CD8-positive, alpha-beta memory T cell (primary cell): ENCODE measurements at regions not wholly inside any gene's neighbourhood (a gene's known extent, or its start where the extent isn't known, plus 50 kb on each side); places are given as distances from the start of the nearest gene placed in this dataset.

Experiments used
- CTCF ChIA-PET: fragments of 350-600 bp; sonication (Branson Sonifier 250); formaldehyde crosslinking; loops from one replicate; lab custom pipeline; 2021; ENCODE audit warnings: antibody characterized with exemption; lab: Charles Lee
- POLR2A ChIA-PET: fragments of 350-600 bp; sonication (Branson Sonifier 250); formaldehyde crosslinking; loops from one replicate; lab custom pipeline; 2021; ENCODE audit warnings: antibody characterized with exemption; lab: Charles Lee
- DNase-seq, 5 donors: peaks; one replicate each; pipeline versions ENCODE4 v3.0.0 to v3.0.0-alpha.2; 2020 to 2022; ENCODE audit warnings: mixed read lengths in 1 of 5
- H3K27ac ChIP-seq: one replicate; pipeline ENCODE4 v1.7.0; 2013; ENCODE audit warnings: low read depth, mild to moderate bottlenecking, low read length, moderate library complexity
- H3K27me3 ChIP-seq: 2 replicates; pipeline ENCODE4 v1.7.0; 2013; ENCODE audit warnings: low read length, mild to moderate bottlenecking; ENCODE audit not compliant: insufficient read depth, poor library complexity, severe bottlenecking
- H3K36me3 ChIP-seq: 2 replicates; pipeline ENCODE4 v1.7.0; 2013; ENCODE audit warnings: mild to moderate bottlenecking, low read length, moderate library complexity; ENCODE audit not compliant: insufficient read depth
- H3K4me1 ChIP-seq: 2 replicates; pipeline ENCODE4 v1.7.0; 2013; ENCODE audit warnings: mild to moderate bottlenecking, low read length, moderate library complexity; ENCODE audit not compliant: insufficient read depth
- H3K4me3 ChIP-seq: 2 replicates; pipeline ENCODE4 v1.7.0; 2013; ENCODE audit warnings: mild to moderate bottlenecking, low read length
- H3K9me3 ChIP-seq: 2 replicates; pipeline ENCODE4 v1.7.0; 2013; ENCODE audit warnings: mild to moderate bottlenecking, low read length
- H3K27ac Mint-ChIP-seq, 8 donors: one replicate each; pipeline ENCODE4 v1.8.0; 2020 to 2021; ENCODE audit warnings: mixed read lengths in 8 of 8, mild to moderate bottlenecking in 6 of 8, inconsistent platforms in 3 of 8, moderate library complexity in 3 of 8
- H3K27me3 Mint-ChIP-seq, 2 donors: one replicate each; pipeline ENCODE4 v1.8.0; 2020 to 2021; ENCODE audit warnings: mixed read lengths in 2 of 2, mild to moderate bottlenecking in 1 of 2, moderate library complexity in 1 of 2
- H3K36me3 Mint-ChIP-seq, 3 donors: one replicate each; pipeline ENCODE4 v1.8.0; 2020 to 2021; ENCODE audit warnings: mixed read lengths in 3 of 3, inconsistent platforms in 1 of 3, mild to moderate bottlenecking in 1 of 3
- H3K4me1 Mint-ChIP-seq, 3 donors: one replicate each; pipeline ENCODE4 v1.8.0; 2020 to 2021; ENCODE audit warnings: mixed read lengths in 3 of 3, inconsistent platforms in 1 of 3, mild to moderate bottlenecking in 1 of 3
- H3K4me3 Mint-ChIP-seq, 7 donors: one replicate each; pipeline ENCODE4 v1.8.0; 2020 to 2021; ENCODE audit warnings: mixed read lengths in 7 of 7, mild to moderate bottlenecking in 6 of 7, moderate library complexity in 4 of 7, inconsistent platforms in 2 of 7
- H3K9me3 Mint-ChIP-seq, 5 donors: one replicate each; pipeline ENCODE4 v1.8.0; 2020 to 2022; ENCODE audit warnings: mixed read lengths in 5 of 5, mild to moderate bottlenecking in 3 of 5, moderate library complexity in 2 of 5, inconsistent platforms in 1 of 5

GRCh38 chr2:215590010-215590745 is 154.3 kb upstream of the FN1 start:
- H3K27me3 Mint-ChIP-seq: peaks cover 0 to 2% of the 10 kb centered on the region in 2 donors
- Histone ChIP-seq H3K27me3 (no peaks in the 10 kb centered on the region), H3K4me1 (no peaks in the 10 kb centered on the region), H3K4me3 (no peak overlapping the region), H3K9me3 (no peaks in the 10 kb centered on the region), H3K36me3 (no peaks in the 10 kb centered on the region), H3K27ac (no peak overlapping the region)
- DNase-seq: no peak
- H3K4me3 Mint-ChIP-seq: no peak overlapping the region
- peak overlapping the region in 1 of 8 donors; percentile 32 for H3K27ac Mint-ChIP-seq
- ChIA-PET POLR2A (no interaction called here), CTCF (no interaction called here)
- H3K36me3 Mint-ChIP-seq: no peaks in the 10 kb centered on the region
- H3K4me1 Mint-ChIP-seq: no peaks in the 10 kb centered on the region
- H3K9me3 Mint-ChIP-seq: no peaks in the 10 kb centered on the region

- H3K27ac ChIP-seq: no peak overlapping the region
- Mint-ChIP-seq H3K36me3 (no peaks in the 10 kb centered on the region), H3K4me3 (no peak overlapping the region), H3K4me1 (no peaks in the 10 kb centered on the region), H3K9me3 (no peaks in the 10 kb centered on the region), H3K27ac (no peak overlapping the region), H3K27me3 (peaks cover 0 to 10% of the 10 kb centered on the region in 2 donors)
- H3K27me3 ChIP-seq: no peaks in the 10 kb centered on the region
- no peaks in the 10 kb centered on the region for H3K9me3 ChIP-seq
- H3K36me3 ChIP-seq: no peaks in the 10 kb centered on the region
- H3K4me3 ChIP-seq: no peak overlapping the region
- POLR2A ChIA-PET: no interaction called here
- CTCF ChIA-PET: no interaction called here
- no peaks in the 10 kb centered on the region for H3K4me1 ChIP-seq
- no peak for DNase-seq
These were observed 148.0 kb upstream of the FN1 start for GRCh38 chr2:215583881-215584280.

- no peaks in the 10 kb centered on the region for H3K4me1 ChIP-seq
- no peak overlapping the region for H3K27ac ChIP-seq
- H3K36me3 ChIP-seq: no peaks in the 10 kb centered on the region
- H3K36me3 Mint-ChIP-seq: no peaks in the 10 kb centered on the region
- H3K9me3 ChIP-seq: no peaks in the 10 kb centered on the region
- DNase-seq: no peak
- no peak overlapping the region for H3K4me3 ChIP-seq
- POLR2A ChIA-PET: no interaction called here
- no peak overlapping the region for H3K4me3 Mint-ChIP-seq
- no peaks in the 10 kb centered on the region for H3K9me3 Mint-ChIP-seq
- CTCF ChIA-PET: no interaction called here
- no peaks in the 10 kb centered on the region for H3K27me3 ChIP-seq
- H3K27me3 Mint-ChIP-seq: peaks cover 0 to 10% of the 10 kb centered on the region in 2 donors
- no peak overlapping the region for H3K27ac Mint-ChIP-seq
- H3K4me1 Mint-ChIP-seq: no peaks in the 10 kb centered on the region
These were observed 143.9 kb upstream of the FN1 start for GRCh38 chr2:215579809-215580208.

- no peak for DNase-seq
- no peaks in the 10 kb centered on the region for H3K9me3 Mint-ChIP-seq
- H3K27ac Mint-ChIP-seq: no peak overlapping the region
- POLR2A ChIA-PET: no interaction called here
- H3K4me3 Mint-ChIP-seq: no peak overlapping the region
- no peaks in the 10 kb centered on the region for H3K9me3 ChIP-seq
- no peaks in the 10 kb centered on the region for H3K36me3 ChIP-seq
- H3K4me1 Mint-ChIP-seq: no peaks in the 10 kb centered on the region
- H3K27me3 Mint-ChIP-seq: peaks cover 0 to 10% of the 10 kb centered on the region in 2 donors
- H3K4me1 ChIP-seq: no peaks in the 10 kb centered on the region
- no peaks in the 10 kb centered on the region for H3K36me3 Mint-ChIP-seq
- H3K27me3 ChIP-seq: no peaks in the 10 kb centered on the region
- CTCF ChIA-PET: no interaction called here
- no peak overlapping the region for H3K27ac ChIP-seq
- no peak overlapping the region for H3K4me3 ChIP-seq
These were observed 141.5 kb upstream of the FN1 start for GRCh38 chr2:215577356-215577755.

GRCh38 chr2:215576572-215576971 is 140.7 kb upstream of the FN1 start:
- no peak overlapping the region for H3K27ac ChIP-seq
- CTCF ChIA-PET: no interaction called here
- H3K9me3 Mint-ChIP-seq: no peaks in the 10 kb centered on the region
- H3K4me1 Mint-ChIP-seq: no peaks in the 10 kb centered on the region
- no peaks in the 10 kb centered on the region for H3K9me3 ChIP-seq
- no peaks in the 10 kb centered on the region for H3K36me3 ChIP-seq
- POLR2A ChIA-PET: no interaction called here
- H3K4me1 ChIP-seq: no peaks in the 10 kb centered on the region
- no peak overlapping the region for H3K4me3 Mint-ChIP-seq
- no peak overlapping the region for H3K4me3 ChIP-seq
- no peak overlapping the region for H3K27ac Mint-ChIP-seq
- no peaks in the 10 kb centered on the region for H3K27me3 ChIP-seq
- DNase-seq: no peak
- no peaks in the 10 kb centered on the region for H3K36me3 Mint-ChIP-seq
- H3K27me3 Mint-ChIP-seq: peaks cover 0 to 10% of the 10 kb centered on the region in 2 donors

GRCh38 chr2:215573496-215573895 is 137.6 kb upstream of the FN1 start:
- Histone ChIP-seq H3K27ac (no peak overlapping the region), H3K36me3 (no peaks in the 10 kb centered on the region), H3K4me1 (no peaks in the 10 kb centered on the region), H3K9me3 (no peaks in the 10 kb centered on the region), H3K27me3 (no peaks in the 10 kb centered on the region), H3K4me3 (no peak overlapping the region)
- H3K27ac Mint-ChIP-seq: no peak overlapping the region
- H3K36me3 Mint-ChIP-seq: no peaks in the 10 kb centered on the region
- DNase-seq: no peak
- H3K4me3 Mint-ChIP-seq: no peak overlapping the region
- CTCF ChIA-PET: no interaction called here
- H3K4me1 Mint-ChIP-seq: no peaks in the 10 kb centered on the region
- POLR2A ChIA-PET: no interaction called here
- H3K27me3 Mint-ChIP-seq: peaks cover 5 to 13% of the 10 kb centered on the region in 2 donors
- H3K9me3 Mint-ChIP-seq: no peaks in the 10 kb centered on the region

- no peaks in the 10 kb centered on the region for H3K36me3 Mint-ChIP-seq
- POLR2A ChIA-PET: no interaction called here
These were observed 136.5 kb upstream of the FN1 start for GRCh38 chr2:215572341-215572848.

GRCh38 chr2:215571689-215572088 is 135.8 kb upstream of the FN1 start:
- Mint-ChIP-seq H3K9me3 (no peaks in the 10 kb centered on the region), H3K4me3 (no peak overlapping the region), H3K27me3 (peaks cover 7 to 13% of the 10 kb centered on the region in 2 donors), H3K27ac (no peak overlapping the region), H3K4me1 (no peaks in the 10 kb centered on the region), H3K36me3 (no peaks in the 10 kb centered on the region)
- ChIA-PET POLR2A (no interaction called here), CTCF (no interaction called here)
- no peaks in the 10 kb centered on the region for H3K4me1 ChIP-seq
- DNase-seq: no peak
- no peak overlapping the region for H3K4me3 ChIP-seq
- H3K27me3 ChIP-seq: no peaks in the 10 kb centered on the region
- no peaks in the 10 kb centered on the region for H3K36me3 ChIP-seq
- H3K9me3 ChIP-seq: no peaks in the 10 kb centered on the region
- H3K27ac ChIP-seq: no peak overlapping the region

More at GRCh38 chr2:215572341-215572848, 136.5 kb upstream of the FN1 start:
- Mint-ChIP-seq H3K9me3 (no peaks in the 10 kb centered on the region), H3K4me3 (no peak overlapping the region), H3K27ac (no peak overlapping the region), H3K27me3 (peaks cover 7 to 13% of the 10 kb centered on the region in 2 donors), H3K4me1 (no peaks in the 10 kb centered on the region)
- Histone ChIP-seq H3K9me3 (no peaks in the 10 kb centered on the region), H3K4me3 (no peak overlapping the region), H3K27ac (no peak overlapping the region), H3K27me3 (no peaks in the 10 kb centered on the region), H3K4me1 (no peaks in the 10 kb centered on the region), H3K36me3 (no peaks in the 10 kb centered on the region)
- CTCF ChIA-PET: no interaction called here
- DNase-seq: no peak
